Thyroid gland (tissue), 4 donors: ENCODE measurements at regions not wholly inside any gene's neighbourhood (a gene's known extent, or its start where the extent isn't known, plus 50 kb on each side); places are given as distances from the start of the nearest gene placed in this dataset.

Experiments used
- DNase-seq, 2 donors: peaks; one replicate each; pipeline ENCODE4 v3.0.0-alpha.2; 2019
- H3K27ac ChIP-seq, 3 donors: fragments of 200-600 bp; sonication (generic); 1 replicate in 2 of 3; 2 replicates in 1 of 3; pipeline ENCODE4 v1.5.1; 2016 to 2019; ENCODE audit warnings: mild to moderate bottlenecking in 1 of 3, moderate library complexity in 1 of 3
- H3K27me3 ChIP-seq: fragments of 200-600 bp; sonication (generic); one replicate; pipeline ENCODE4 v1.5.1; 2019
- H3K36me3 ChIP-seq, 2 donors: fragments of 200-600 bp; sonication (generic); one replicate each; pipeline ENCODE4 v1.5.1; 2016 to 2019
- H3K4me1 ChIP-seq, 2 donors: fragments of 200-600 bp; sonication (generic); one replicate each; pipeline ENCODE4 v1.5.1; 2017 to 2019
- H3K4me3 ChIP-seq, 3 donors: fragments of 200-600 bp; sonication (generic); replicated peaks in 1 of 3; 1 replicate in 2 of 3; 2 replicates in 1 of 3; pipeline ENCODE4 v1.5.1; 2016; ENCODE audit warnings: mild to moderate bottlenecking in 1 of 3
- H3K9me3 ChIP-seq: fragments of 200-600 bp; sonication (generic); one replicate; pipeline ENCODE4 v1.5.1; 2017
- CTCF ChIP-seq, 6 experiments: fragments of 200-600 bp in 3 of 6; fragments of 450-650 bp in 3 of 6; sonication (generic) in 3 of 6; IDR thresholded peaks; one replicate each; pipeline ENCODE4 v1.5.1; 2016 to 2019; ENCODE audit warnings: antibody characterized with exemption in 6 of 6, mild to moderate bottlenecking in 2 of 6, inconsistent platforms in 1 of 6, moderate library complexity in 1 of 6
- POLR2A ChIP-seq, 2 donors: fragments of 450-650 bp; IDR thresholded peaks; one replicate each; pipeline ENCODE4 v1.6.1; 2017; ENCODE audit warnings: antibody characterized with exemption in 2 of 2, mild to moderate bottlenecking in 2 of 2, moderate library complexity in 1 of 2
- whole genome bisulfite sequencing, 2 donors: methylation state at CpG; one replicate each; pipeline ENCODE4 v1.1.5; 2017; 5-methylcytosine and 5-hydroxymethylcytosine counted together
- intact Hi-C: fragments of 100-400 bp; cut with DNase I; formaldehyde crosslinking; loops from one replicate; pipeline ENCODE4 v1.15.1; 2023

GRCh38 chr6:113576310-113576709 is 280.8 kb upstream of the MARCKS start:
- Histone ChIP-seq H3K27ac (no peak overlapping the region), H3K4me3 (no peak overlapping the region), H3K27me3 (no peaks in the 10 kb centered on the region), H3K36me3 (no peaks in the 10 kb centered on the region), H3K4me1 (no peaks in the 10 kb centered on the region), H3K9me3 (no peaks in the 10 kb centered on the region)
- no peak for DNase-seq
- TF ChIP-seq CTCF (IDR thresholded peaks at IDR 0.05) (no peak), POLR2A (IDR thresholded peaks at IDR 0.05) (no peak)
- intact Hi-C loops, result no loop called here

DNA sequence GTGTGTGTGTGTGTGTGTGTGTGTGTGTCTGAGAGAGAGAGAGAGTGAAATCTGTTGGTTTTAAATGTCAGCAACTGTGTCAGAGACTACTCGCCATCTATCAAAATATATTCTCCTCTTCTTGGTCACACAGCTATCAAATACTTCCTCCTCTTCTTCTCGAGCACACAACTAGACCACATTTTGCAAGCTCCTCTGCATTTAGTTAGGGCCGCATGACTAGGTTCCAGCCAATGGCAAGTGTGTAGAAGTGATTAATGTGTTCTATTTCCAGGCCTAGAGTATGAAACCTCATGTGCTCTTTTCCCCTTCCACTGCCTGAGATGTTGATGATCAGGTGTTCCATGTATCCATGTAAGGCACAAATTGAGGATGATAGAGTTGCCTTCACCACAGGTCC is 278.5 kb upstream of the MARCKS start:
- DNase-seq, result no peak
- WGBS, 2 donors, result 90 to 92% methylated on average over 3 of the region's 3 CpGs
- Histone ChIP-seq H3K27me3 (no peaks in the 10 kb centered on the region), H3K9me3 (no peaks in the 10 kb centered on the region), H3K27ac (no peak overlapping the region), H3K4me3 (no peak overlapping the region), H3K4me1 (no peaks in the 10 kb centered on the region), H3K36me3 (no peaks in the 10 kb centered on the region)
- no peak for TF ChIP-seq POLR2A (IDR thresholded peaks at IDR 0.05)
- no peak for TF ChIP-seq CTCF (IDR thresholded peaks at IDR 0.05)
- intact Hi-C loops, result no loop called here

GRCh38 chr6:113584767-113585166 is 272.4 kb upstream of the MARCKS start:
- 91 to 94% methylated on average over 4 of the region's 4 CpGs for WGBS, 2 donors
- Histone ChIP-seq H3K27me3 (no peaks in the 10 kb centered on the region), H3K9me3 (no peaks in the 10 kb centered on the region), H3K27ac (no peak overlapping the region), H3K4me3 (no peak overlapping the region), H3K4me1 (no peaks in the 10 kb centered on the region), H3K36me3 (no peaks in the 10 kb centered on the region)
- no peak for TF ChIP-seq CTCF (IDR thresholded peaks at IDR 0.05)
- TF ChIP-seq POLR2A (IDR thresholded peaks at IDR 0.05), result no peak
- DNase-seq, result no peak
- intact Hi-C loops, result no loop called here

- DNase-seq, result no peak
- no peaks in the 10 kb centered on the region for H3K9me3 ChIP-seq
- no peaks in the 10 kb centered on the region for H3K4me1 ChIP-seq
- intact Hi-C loops, result no loop called here
- no peaks in the 10 kb centered on the region for H3K36me3 ChIP-seq
- no peak for TF ChIP-seq POLR2A (IDR thresholded peaks at IDR 0.05)
- TF ChIP-seq CTCF (IDR thresholded peaks at IDR 0.05), result no peak
- no peak overlapping the region for H3K27ac ChIP-seq
- WGBS, 2 donors, result 79 to 90% methylated on average over 2 of the region's 2 CpGs
- H3K4me3 ChIP-seq, result no peak overlapping the region
- H3K27me3 ChIP-seq, result no peaks in the 10 kb centered on the region
Observed at GRCh38 chr6:113585246-113585645, 271.9 kb upstream of the MARCKS start.

DNA sequence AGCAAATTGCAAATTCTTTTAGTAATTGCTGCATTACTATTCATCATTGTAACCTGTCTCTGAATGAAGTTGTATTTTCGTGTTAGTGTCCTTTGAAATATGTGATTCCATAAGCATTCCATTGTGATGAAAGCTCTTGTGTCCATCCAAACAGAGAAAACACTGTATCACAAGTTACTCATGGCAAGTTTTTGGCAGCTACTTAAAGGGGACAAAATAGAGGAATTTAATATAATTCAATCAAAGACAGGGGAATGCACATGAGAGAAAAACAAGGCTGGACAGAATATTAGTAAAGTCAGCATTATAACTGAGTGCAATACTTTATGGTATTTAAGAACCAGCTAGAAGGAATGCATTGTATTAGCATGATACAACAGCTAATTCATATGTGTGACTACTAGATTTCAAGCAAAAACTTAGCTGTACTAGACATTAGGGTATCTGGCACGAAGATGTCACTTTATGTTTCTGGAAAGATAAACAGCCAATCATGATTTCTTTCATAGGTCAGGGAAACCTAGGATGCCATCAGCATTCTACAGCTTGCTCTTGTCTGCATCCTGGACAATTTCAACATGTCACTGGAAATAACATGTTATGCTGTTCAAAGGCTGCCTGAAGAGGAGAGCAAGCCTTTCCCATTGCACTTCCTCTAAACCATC is 270.6 kb upstream of the MARCKS start:
- TF ChIP-seq CTCF (IDR thresholded peaks at IDR 0.05), result no peak
- TF ChIP-seq POLR2A (IDR thresholded peaks at IDR 0.05), result no peak
- Histone ChIP-seq H3K27me3 (no peaks in the 10 kb centered on the region), H3K36me3 (no peaks in the 10 kb centered on the region), H3K27ac (no peak overlapping the region), H3K4me1 (no peaks in the 10 kb centered on the region), H3K9me3 (no peaks in the 10 kb centered on the region), H3K4me3 (no peak overlapping the region)
- 77 to 85% methylated on average over 2 of the region's 2 CpGs for WGBS, 2 donors
- intact Hi-C loops, result no loop called here
- DNase-seq, result no peak
